ENCODE measurements at regions not wholly inside any gene's neighbourhood (a gene's known extent, or its start where the extent isn't known, plus 50 kb on each side); places are given as distances from the start of the nearest gene placed in this dataset.
"Not testable (repeated sequence)": the region's sequence is repeated elsewhere in the genome, so short reads cannot be mapped to it uniquely, and the experiment has no call there.

GRCh38 chr9:41619254-41619653 lies 430.1 kb upstream of the ZNG1F start:
- TF ChIP-seq POLR2AphosphoS5 (IDR thresholded peaks at IDR 0.05; ENCODE audit: borderline replicate concordance, low read depth, low read length); EZH2 (IDR thresholded peaks at IDR 0.05): not testable (repeated sequence)

All from SK-N-MC (cell line).